Hematopoietic multipotent progenitor cell treated with erythropoietin and hydrocortisone succinate and interleukin-3 and kit ligand, for 4 days (in vitro differentiated cells): ENCODE measurements at regions not wholly inside any gene's neighbourhood (a gene's known extent, or its start where the extent isn't known, plus 50 kb on each side); places are given as distances from the start of the nearest gene placed in this dataset.
"Not testable (repeated sequence)": the region's sequence is repeated elsewhere in the genome, so short reads cannot be mapped to it uniquely, and the experiment has no call there.

Experiments
- DNase-seq: peaks from one replicate; pipeline ENCODE4 v3.0.0-alpha.2; 2015

- no peak for DNase-seq
Observed at GRCh38 chr14:40345334-40345733, 913.1 kb upstream of the FBXO33 start.

GRCh38 chr14:40340708-40341107 lies 908.5 kb upstream of the FBXO33 start:
- no peak for DNase-seq

- no peak for DNase-seq
Observed at GRCh38 chr14:40336846-40337245, 904.6 kb upstream of the FBXO33 start.

GRCh38 chr14:40326519-40326918 lies 894.3 kb upstream of the FBXO33 start:
- not testable (repeated sequence) for DNase-seq

- no peak for DNase-seq
Observed at GRCh38 chr14:40318211-40318719, 886.0 kb upstream of the FBXO33 start.

- DNase-seq = no peak
Observed at GRCh38 chr14:40317690-40318089, 885.5 kb upstream of the FBXO33 start.

GRCh38 chr14:40312296-40312695 lies 880.1 kb upstream of the FBXO33 start:
- no peak for DNase-seq

GRCh38 chr14:40309124-40309523 lies 876.9 kb upstream of the FBXO33 start:
- no peak for DNase-seq

- DNase-seq = no peak
Observed at GRCh38 chr14:40308240-40308639, 876.0 kb upstream of the FBXO33 start.

GRCh38 chr14:40296821-40297220 lies 864.6 kb upstream of the FBXO33 start:
- no peak for DNase-seq

- no peak for DNase-seq
Observed at GRCh38 chr14:40292664-40293063, 860.4 kb upstream of the FBXO33 start.

GRCh38 chr14:40282196-40282595 lies 850.0 kb upstream of the FBXO33 start:
- no peak for DNase-seq

- no peak for DNase-seq
Observed at GRCh38 chr14:40280652-40281051, 848.4 kb upstream of the FBXO33 start.

- no peak for DNase-seq
Observed at GRCh38 chr14:40273417-40273816, 841.2 kb upstream of the FBXO33 start.

GRCh38 chr14:40271480-40271879 lies 839.2 kb upstream of the FBXO33 start:
- no peak for DNase-seq

- DNase-seq = no peak
Observed at GRCh38 chr14:40269436-40269835, 837.2 kb upstream of the FBXO33 start.

- DNase-seq = no peak
Observed at GRCh38 chr14:40268236-40268635, 836.0 kb upstream of the FBXO33 start.

- no peak for DNase-seq
Observed at GRCh38 chr14:40265096-40265495, 832.9 kb upstream of the FBXO33 start.

- DNase-seq = peak; percentile 1
Observed at GRCh38 chr14:40252817-40253447, 820.7 kb upstream of the FBXO33 start.

GRCh38 chr14:40248671-40249070 lies 816.4 kb upstream of the FBXO33 start:
- no peak for DNase-seq

GRCh38 chr14:40240245-40240859 lies 808.1 kb upstream of the FBXO33 start:
- no peak for DNase-seq

GRCh38 chr14:40232302-40232701 lies 800.1 kb upstream of the FBXO33 start:
- no peak for DNase-seq

- no peak for DNase-seq
Observed at GRCh38 chr14:40229676-40230075, 797.4 kb upstream of the FBXO33 start.

- no peak for DNase-seq
Observed at GRCh38 chr14:40222996-40223395, 790.8 kb upstream of the FBXO33 start.

GRCh38 chr14:40221428-40221827 lies 789.2 kb upstream of the FBXO33 start:
- no peak for DNase-seq
